ENCODE measurements at regions not wholly inside any gene's neighbourhood (a gene's known extent, or its start where the extent isn't known, plus 50 kb on each side); places are given as distances from the start of the nearest gene placed in this dataset.

DNA sequence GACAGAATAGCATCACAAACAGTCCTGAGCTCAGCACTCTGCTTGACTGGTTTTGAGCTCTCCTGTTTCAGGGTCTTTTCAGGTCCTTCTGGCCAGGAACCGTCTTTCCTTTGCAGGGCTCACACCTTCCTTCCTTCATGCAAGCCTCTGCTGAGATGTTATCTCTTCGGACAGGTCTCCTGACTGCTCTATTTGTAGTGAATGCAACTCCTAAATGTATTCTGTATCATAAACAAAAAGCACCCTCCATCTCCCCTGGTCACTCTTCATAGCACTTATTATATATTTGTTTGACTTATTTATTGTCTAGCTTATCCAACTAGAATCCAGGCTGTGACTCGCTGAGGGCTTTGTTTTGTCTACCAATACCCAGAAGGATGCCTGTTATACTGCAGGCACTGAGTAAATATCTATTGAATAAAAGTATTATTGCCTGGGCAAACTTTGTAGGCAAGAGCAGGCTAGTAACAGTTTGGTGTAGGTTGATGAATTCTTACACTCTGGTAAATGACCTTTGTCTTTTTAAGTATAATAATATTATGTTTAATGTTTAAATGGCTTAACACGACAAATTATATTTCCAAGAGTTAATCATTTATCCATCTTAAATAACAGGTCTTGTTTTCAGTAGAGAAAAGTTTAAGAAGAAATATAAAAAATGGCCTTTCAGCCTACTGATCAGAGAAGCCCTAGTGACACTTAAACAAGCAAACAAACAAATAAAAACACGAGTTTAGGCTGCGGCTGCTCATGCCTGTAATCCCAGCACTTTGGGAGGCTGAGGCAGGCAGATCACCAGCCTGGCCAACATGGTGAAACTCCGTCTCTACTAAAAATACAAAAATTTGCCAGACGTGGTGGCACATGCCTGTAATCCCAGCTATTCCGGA, 199.7 kb downstream of the BCAS1 start:
- TF ChIP-seq, protein P1, sequence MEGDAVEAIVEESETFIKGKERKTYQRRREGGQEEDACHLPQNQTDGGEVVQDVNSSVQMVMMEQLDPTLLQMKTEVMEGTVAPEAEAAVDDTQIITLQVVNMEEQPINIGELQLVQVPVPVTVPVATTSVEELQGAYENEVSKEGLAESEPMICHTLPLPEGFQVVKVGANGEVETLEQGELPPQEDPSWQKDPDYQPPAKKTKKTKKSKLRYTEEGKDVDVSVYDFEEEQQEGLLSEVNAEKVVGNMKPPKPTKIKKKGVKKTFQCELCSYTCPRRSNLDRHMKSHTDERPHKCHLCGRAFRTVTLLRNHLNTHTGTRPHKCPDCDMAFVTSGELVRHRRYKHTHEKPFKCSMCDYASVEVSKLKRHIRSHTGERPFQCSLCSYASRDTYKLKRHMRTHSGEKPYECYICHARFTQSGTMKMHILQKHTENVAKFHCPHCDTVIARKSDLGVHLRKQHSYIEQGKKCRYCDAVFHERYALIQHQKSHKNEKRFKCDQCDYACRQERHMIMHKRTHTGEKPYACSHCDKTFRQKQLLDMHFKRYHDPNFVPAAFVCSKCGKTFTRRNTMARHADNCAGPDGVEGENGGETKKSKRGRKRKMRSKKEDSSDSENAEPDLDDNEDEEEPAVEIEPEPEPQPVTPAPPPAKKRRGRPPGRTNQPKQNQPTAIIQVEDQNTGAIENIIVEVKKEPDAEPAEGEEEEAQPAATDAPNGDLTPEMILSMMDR (IDR thresholded peaks at IDR 0.05): no peak
- H3K27ac ChIP-seq: no peak overlapping the region
- H3K4me1 ChIP-seq: peaks cover 0 to 15% of the 10 kb centered on the region in 2 donors

DNA sequence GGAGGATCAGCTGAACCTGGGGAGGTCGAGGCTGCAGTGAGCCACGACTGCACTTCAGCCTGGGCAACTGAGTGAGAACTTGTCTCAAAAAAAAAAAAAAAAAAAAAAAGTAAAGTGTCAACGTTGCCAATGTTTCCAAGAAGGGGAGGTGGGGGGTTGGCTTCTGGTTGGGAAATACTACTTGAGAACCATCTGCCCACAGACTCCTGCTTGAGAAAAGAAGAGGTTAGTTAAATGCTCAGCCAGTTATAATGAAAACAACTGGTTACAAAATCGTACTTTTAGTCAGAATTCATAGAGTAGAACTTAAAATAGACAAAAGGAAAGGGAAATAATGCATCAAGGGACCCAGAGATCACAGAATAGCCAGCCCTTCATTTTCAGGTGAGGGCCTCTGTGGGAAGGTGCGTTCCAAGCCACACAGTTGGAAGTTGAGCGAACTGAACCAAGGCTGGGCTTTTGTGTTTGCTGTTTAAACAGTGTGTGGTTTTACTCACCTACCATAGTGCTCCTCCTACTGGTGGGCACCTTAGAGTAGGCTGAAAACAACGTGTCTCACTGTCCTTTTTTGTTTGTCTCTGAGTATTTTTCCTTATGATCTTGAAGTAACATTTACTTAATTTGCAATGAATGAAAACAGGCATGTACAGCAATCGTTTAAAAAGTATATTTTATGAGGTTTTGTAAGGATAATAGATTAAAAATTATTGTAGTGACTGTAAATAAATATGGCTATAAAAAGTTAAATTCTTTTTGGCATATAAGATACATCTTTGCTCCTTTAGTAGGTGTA, 200.7 kb downstream of the BCAS1 start:
- no peaks in the 10 kb centered on the region for H3K9me3 ChIP-seq
- peak overlapping the region in 1 of 2 donors; percentile 16 for H3K27ac ChIP-seq
- H3K36me3 ChIP-seq: no peaks in the 10 kb centered on the region
- no peaks in the 10 kb centered on the region for H3K27me3 ChIP-seq
- TF ChIP-seq, protein P1 (IDR thresholded peaks at IDR 0.05): peak; percentile 60 to 87
- no peak overlapping the region for H3K4me3 ChIP-seq
- peaks cover 0 to 15% of the 10 kb centered on the region in 2 donors for H3K4me1 ChIP-seq
- peak; percentile 65 for DNase-seq (ENCODE audit: low spot score)

More for the DNA sequence above, 199.7 kb downstream of the BCAS1 start:
- DNase-seq (ENCODE audit: low spot score): no peak
- Histone ChIP-seq H3K4me3 (no peak overlapping the region), H3K27me3 (no peaks in the 10 kb centered on the region), H3K36me3 (no peaks in the 10 kb centered on the region), H3K9me3 (no peaks in the 10 kb centered on the region)

DNA sequence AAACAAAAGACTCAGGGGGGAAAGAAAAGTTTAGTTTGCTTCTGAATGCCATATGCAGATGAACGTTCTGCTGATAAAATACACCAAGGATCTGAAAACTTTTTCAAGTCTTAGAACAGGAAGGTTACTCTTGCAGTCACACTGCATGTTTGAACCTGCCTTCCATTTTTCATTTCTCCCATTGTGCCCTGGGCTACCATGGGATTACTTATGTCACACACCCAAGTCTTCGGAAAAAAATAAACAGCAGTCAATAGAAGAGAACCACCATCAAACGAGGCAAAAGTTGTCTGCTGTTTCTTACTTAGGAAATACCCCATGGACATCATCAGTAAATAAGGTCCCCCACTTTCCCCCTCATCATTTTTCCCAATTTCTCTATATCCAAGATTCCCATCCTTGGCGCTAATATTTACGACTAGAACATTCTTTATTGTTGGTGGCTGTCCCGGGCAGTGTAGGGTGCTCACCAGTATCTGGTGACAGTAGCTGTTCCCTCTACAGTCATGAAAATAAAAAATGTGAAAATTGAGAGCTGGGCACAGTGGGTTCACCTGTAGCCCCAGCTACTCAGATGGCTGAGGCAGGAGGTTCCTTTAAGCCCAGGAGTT, 202.5 kb downstream of the BCAS1 start:
- H3K4me3 ChIP-seq: no peak overlapping the region
- no peaks in the 10 kb centered on the region for H3K9me3 ChIP-seq
- no peak for DNase-seq (ENCODE audit: low spot score)
- no peak overlapping the region for H3K27ac ChIP-seq
- peaks cover 0 to 15% of the 10 kb centered on the region in 2 donors for H3K4me1 ChIP-seq
- H3K27me3 ChIP-seq: no peaks in the 10 kb centered on the region
- H3K36me3 ChIP-seq: no peaks in the 10 kb centered on the region
- TF ChIP-seq, protein P1 (IDR thresholded peaks at IDR 0.05): no peak

DNA sequence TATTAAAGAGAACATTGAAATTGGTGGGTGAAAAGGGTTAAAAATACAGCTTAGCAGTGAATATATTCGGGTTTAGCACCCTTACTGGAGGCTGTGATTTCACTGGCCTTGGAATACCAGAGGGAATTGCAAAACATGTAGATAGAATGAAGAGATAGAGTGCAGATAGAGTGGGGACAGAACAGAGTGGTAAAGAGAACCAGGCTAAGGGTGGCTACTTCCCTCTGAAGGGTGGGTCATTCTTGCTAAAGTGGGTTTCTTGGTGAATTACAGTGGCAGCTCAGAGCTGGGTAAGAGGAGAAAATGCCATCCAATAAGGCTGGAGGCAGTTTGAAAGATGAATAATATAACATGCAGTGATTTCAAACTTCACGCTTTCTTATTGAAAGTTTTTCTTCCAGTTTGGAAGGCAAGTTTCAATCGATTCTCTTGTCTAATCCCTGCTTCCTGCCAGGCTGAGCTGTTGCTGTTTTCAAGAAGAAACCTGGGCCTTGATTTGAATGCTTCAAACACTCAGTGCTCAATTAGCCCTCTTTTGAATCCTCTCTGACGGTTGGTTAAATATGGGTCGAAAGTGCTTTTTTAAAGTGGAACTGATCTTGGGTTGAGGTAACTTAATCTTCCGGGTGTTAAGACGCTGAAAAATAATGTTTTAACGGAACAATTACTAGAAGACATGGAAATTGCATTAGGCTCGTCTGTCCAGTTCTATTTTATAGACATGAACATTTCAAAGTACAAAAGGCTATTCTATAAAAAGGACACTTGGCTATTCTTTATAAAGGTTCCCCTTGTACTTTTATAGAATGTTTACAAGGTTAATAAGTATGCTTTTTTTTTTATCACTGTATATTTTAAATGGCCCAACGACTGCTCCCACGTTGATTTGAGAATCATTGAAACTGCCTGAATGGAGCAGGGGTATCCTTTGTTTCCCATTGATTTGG, 203.3 kb downstream of the BCAS1 start:
- no peak for DNase-seq (ENCODE audit: low spot score)
- H3K36me3 ChIP-seq: no peaks in the 10 kb centered on the region
- TF ChIP-seq, protein P1 (IDR thresholded peaks at IDR 0.05): no peak
- no peak overlapping the region for H3K4me3 ChIP-seq
- H3K9me3 ChIP-seq: no peaks in the 10 kb centered on the region
- H3K27ac ChIP-seq: peak overlapping the region; percentile 40 to 48
- H3K4me1 ChIP-seq: peaks cover 0 to 15% of the 10 kb centered on the region in 2 donors
- no peaks in the 10 kb centered on the region for H3K27me3 ChIP-seq

Measured in right atrium auricular region (tissue), 2 donors.